H1 (cell line): ENCODE measurements at regions not wholly inside any gene's neighbourhood (a gene's known extent, or its start where the extent isn't known, plus 50 kb on each side); places are given as distances from the start of the nearest gene placed in this dataset.
A peak's percentile ranks its signal among the peaks of the same experiment; 100 is the strongest.

Source experiments
- CTCF ChIA-PET: fragments of 300-600 bp; sonication (Branson Sonifier 250); formaldehyde crosslinking; loops from one replicate; lab custom pipeline; 2021; ENCODE audit not compliant: partially characterized antibody; lab: Charles Lee
- POLR2A ChIA-PET: fragments of 300-600 bp; sonication (Branson Sonifier 250); formaldehyde crosslinking; loops from one replicate; lab custom pipeline; 2021; ENCODE audit warnings: inconsistent platforms; ENCODE audit not compliant: partially characterized antibody; lab: Charles Lee
- DNase-seq, 2 experiments: peaks; one replicate each; pipeline versions ENCODE4 v3.0.0 to v3.0.0-alpha.2; 2010 to 2022; ENCODE audit warnings: low spot score in 2 of 2, low read depth in 1 of 2, mixed read lengths in 1 of 2
- FAIRE-seq: peaks from 2 replicates; lab custom pipeline; 2011; peaks lifted over from hg19 to GRCh38; lab: Jason Lieb, UNC
- H2AFZ ChIP-seq: 2 replicates; pipeline ENCODE4 v1.8.1; 2012; ENCODE audit warnings: low read length, inconsistent platforms
- H2AK5ac ChIP-seq: 2 replicates; pipeline ENCODE4 v1.6.1; 2013; ENCODE audit warnings: low read depth, low read length
- H2BK120ac ChIP-seq: replicated peaks from 2 replicates; pipeline ENCODE3; 2013; ENCODE audit warnings: low read depth, low read length, inconsistent platforms
- H2BK12ac ChIP-seq: 2 replicates; pipeline ENCODE4 v1.6.1; 2013; ENCODE audit warnings: low read depth, low read length
- H2BK15ac ChIP-seq: 2 replicates; pipeline ENCODE4 v1.6.1; 2013; ENCODE audit warnings: low read length
- H2BK20ac ChIP-seq: 2 replicates; pipeline ENCODE4 v1.6.1; 2013; ENCODE audit warnings: low read length
- H2BK5ac ChIP-seq: 2 replicates; pipeline ENCODE4 v1.6.1; 2013; ENCODE audit warnings: low read depth, low read length
- H3K14ac ChIP-seq: 2 replicates; pipeline ENCODE4 v1.6.1; 2013; ENCODE audit warnings: inconsistent platforms; ENCODE audit not compliant: insufficient read length
- H3K18ac ChIP-seq: 2 replicates; pipeline ENCODE4 v1.6.1; 2013; ENCODE audit warnings: low read length; ENCODE audit errors: extremely low read depth
- H3K23ac ChIP-seq: 2 replicates; pipeline ENCODE4 v1.6.1; 2013; ENCODE audit warnings: inconsistent platforms; ENCODE audit not compliant: insufficient read length
- H3K23me2 ChIP-seq: 2 replicates; pipeline ENCODE4 v1.6.1; 2013; ENCODE audit warnings: low read depth, low read length
- H3K27ac ChIP-seq: 2 replicates; pipeline ENCODE4 v1.6.1; 2011; ENCODE audit warnings: low read depth, low read length, inconsistent platforms
- H3K27me3 ChIP-seq, 4 experiments: replicated peaks in 1 of 4; 1 replicate in 1 of 4; 2 replicates in 3 of 4; pipeline versions ENCODE4 v1.6.1 to v1.8.1; 2011 to 2013; ENCODE audit warnings: low read length in 3 of 4, mild to moderate bottlenecking in 3 of 4, inconsistent platforms in 2 of 4, mixed read lengths in 2 of 4, moderate library complexity in 1 of 4; ENCODE audit not compliant: control insufficient read depth in 3 of 4, insufficient read depth in 3 of 4; ENCODE audit errors: extremely low read depth in 1 of 4
- H3K36me3 ChIP-seq, 4 experiments: 2 replicates each; pipeline versions ENCODE4 v1.6.1 to v1.8.1; 2011 to 2013; ENCODE audit warnings: mild to moderate bottlenecking in 4 of 4, low read length in 3 of 4, moderate library complexity in 2 of 4, control low read depth in 1 of 4, inconsistent platforms in 1 of 4; ENCODE audit not compliant: insufficient read depth in 4 of 4, control insufficient read depth in 2 of 4
- H3K4ac ChIP-seq: replicated peaks from 2 replicates; pipeline ENCODE3; 2013; ENCODE audit warnings: low read length, low read depth, mixed read lengths, inconsistent platforms; ENCODE audit not compliant: insufficient read length
- H3K4me1 ChIP-seq, 4 experiments: replicated peaks in 1 of 4; 1 replicate in 1 of 4; 2 replicates in 3 of 4; pipeline versions ENCODE4 v1.6.1 to v1.8.1; 2011 to 2013; ENCODE audit warnings: low read length in 3 of 4, inconsistent platforms in 2 of 4, mixed read lengths in 1 of 4; ENCODE audit not compliant: insufficient read depth in 4 of 4, control insufficient read depth in 3 of 4
- H3K4me2 ChIP-seq, 2 experiments: 2 replicates each; pipeline versions ENCODE4 v1.6.1 to v1.8.1; 2011 to 2013; ENCODE audit warnings: low read depth in 2 of 2, low read length in 2 of 2, control low read depth in 1 of 2, inconsistent platforms in 1 of 2, mild to moderate bottlenecking in 1 of 2; ENCODE audit not compliant: insufficient read depth in 1 of 2
- H3K4me3 ChIP-seq, 4 experiments: fragments of 200-600, 300-600 bp in 1 of 4; sonication (generic), shearing (Covaris generic), sonication (Bioruptor Twin) in 1 of 4; 2 replicates each; pipeline versions ENCODE4 v1.5.1 to v1.8.1; 2011 to 2016; ENCODE audit warnings: low read length in 4 of 4, low read depth in 3 of 4, control low read depth in 2 of 4, inconsistent platforms in 2 of 4, mild to moderate bottlenecking in 2 of 4, mixed read lengths in 1 of 4, moderate library complexity in 1 of 4; ENCODE audit not compliant: insufficient read depth in 2 of 4; ENCODE audit errors: extremely low read depth in 1 of 4
- H3K56ac ChIP-seq: replicated peaks from 2 replicates; pipeline ENCODE3; 2013; ENCODE audit warnings: low read depth, mild to moderate bottlenecking, mixed read lengths, low read length, inconsistent platforms; ENCODE audit not compliant: insufficient read length
- H3K79me1 ChIP-seq: 2 replicates; pipeline ENCODE4 v1.6.1; 2013; ENCODE audit warnings: low read depth, low read length, control low read depth
- H3K79me2 ChIP-seq, 2 experiments: 2 replicates each; pipeline versions ENCODE4 v1.6.1 to v1.8.1; 2012 to 2013; ENCODE audit warnings: low read length in 2 of 2, mild to moderate bottlenecking in 2 of 2, inconsistent platforms in 1 of 2; ENCODE audit not compliant: insufficient read depth in 2 of 2, control insufficient read depth in 1 of 2
- H3K9ac ChIP-seq, 4 experiments: replicated peaks in 1 of 4; 1 replicate in 1 of 4; 2 replicates in 3 of 4; pipeline versions ENCODE4 v1.6.1 to v1.8.1; 2011 to 2013; ENCODE audit warnings: low read depth in 3 of 4, low read length in 3 of 4, control low read depth in 2 of 4, mild to moderate bottlenecking in 2 of 4, moderate library complexity in 2 of 4, inconsistent platforms in 1 of 4; ENCODE audit errors: extremely low read depth in 1 of 4
- H3K9me3 ChIP-seq, 2 experiments: 2 replicates each; pipeline versions ENCODE4 v1.6.1 to v1.8.1; 2012 to 2013; ENCODE audit warnings: mild to moderate bottlenecking in 2 of 2, moderate library complexity in 2 of 2, control low read depth in 1 of 2, inconsistent platforms in 1 of 2, low read depth in 1 of 2, low read length in 1 of 2, mixed read lengths in 1 of 2; ENCODE audit not compliant: insufficient read depth in 2 of 2
- H4K20me1 ChIP-seq, 2 experiments: replicated peaks in 1 of 2; 2 replicates each; pipeline versions ENCODE3 to v1.8.1; 2011 to 2013; ENCODE audit warnings: inconsistent platforms in 2 of 2, low read length in 2 of 2, mild to moderate bottlenecking in 1 of 2; ENCODE audit not compliant: insufficient read depth in 2 of 2, control insufficient read depth in 1 of 2
- H4K5ac ChIP-seq: 2 replicates; pipeline ENCODE4 v1.6.1; 2013; ENCODE audit warnings: low read length, low read depth, mixed read lengths, inconsistent platforms; ENCODE audit not compliant: insufficient read length
- H4K8ac ChIP-seq: 2 replicates; pipeline ENCODE4 v1.8.0; 2013; ENCODE audit warnings: mild to moderate bottlenecking, moderate library complexity, low read length, inconsistent platforms; ENCODE audit not compliant: insufficient read depth; ENCODE audit errors: extremely low read depth
- H4K91ac ChIP-seq: replicated peaks from 2 replicates; pipeline ENCODE3; 2013; ENCODE audit warnings: low read length, mixed read lengths, inconsistent platforms; ENCODE audit not compliant: insufficient read length
- CEBPB ChIP-seq: IDR thresholded peaks from 2 replicates; pipeline ENCODE4 v1.6.1; 2012; ENCODE audit warnings: low read depth, low read length
- CHD2 ChIP-seq: IDR thresholded peaks from 2 replicates; pipeline ENCODE4 v1.6.1; 2012; ENCODE audit warnings: low read length, improper control_type of control experiment
- MAFK ChIP-seq: IDR thresholded peaks from 2 replicates; pipeline ENCODE4 v1.6.1; 2012; ENCODE audit warnings: low read depth, mild to moderate bottlenecking, improper control_type of control experiment, low read length
- WGBS, 2 experiments: shearing (Covaris generic) in 1 of 2; methylation state at CpG; one replicate each; pipeline versions ENCODE4 v1.1.6 to v1.1.7; 2013 to 2015; ENCODE audit warnings: low lambda C conversion rate in 2 of 2, mixed read lengths in 2 of 2, inconsistent platforms in 1 of 2, low coverage in 1 of 2, missing lambda C conversion rate in 1 of 2; ENCODE audit not compliant: insufficient replicate concordance in 2 of 2, insufficient coverage in 1 of 2, insufficient read length in 1 of 2; ENCODE audit errors: extremely low coverage in 1 of 2, missing lambda C conversion rate in 1 of 2; 5-methylcytosine and 5-hydroxymethylcytosine counted together

- DNase-seq: no peak
- Histone ChIP-seq H3K56ac (no peak overlapping the region), H3K4me1 (no peaks in the 10 kb centered on the region), H3K9me3 (peaks cover 0 to 3% of the 10 kb centered on the region in 2 experiments; a peak in 2 of 4 replicates), H4K20me1 (no peaks in the 10 kb centered on the region), H3K18ac (no peak overlapping the region), H4K91ac (no peak overlapping the region), H4K8ac (no peak overlapping the region), H4K5ac (no peak overlapping the region), H3K4me3 (no peak overlapping the region), H2BK120ac (no peak overlapping the region), H3K4ac (no peak overlapping the region), H3K4me2 (no peak overlapping the region), H3K27ac (no peak overlapping the region), H3K27me3 (no peaks in the 10 kb centered on the region), H2AK5ac (no peak overlapping the region), H2BK12ac (no peak overlapping the region), H2BK5ac (no peak overlapping the region), H2AFZ (no peak overlapping the region), H3K14ac (no peak overlapping the region), H3K79me1 (no peaks in the 10 kb centered on the region), H3K79me2 (no peaks in the 10 kb centered on the region), H3K23ac (no peak overlapping the region), H3K23me2 (no peaks in the 10 kb centered on the region; the same call in 1 of the 2 replicates), H2BK20ac (no peak overlapping the region), H2BK15ac (no peak overlapping the region), H3K36me3 (no peaks in the 10 kb centered on the region), H3K9ac (no peak overlapping the region)
- TF ChIP-seq CHD2 (no peak), MAFK (no peak), CEBPB (peak; percentile 89)
- ChIA-PET POLR2A (no interaction called here), CTCF (interaction anchor here (0.6 kb wide), 1 partner anchor 598 kb away, joined by 3 read pairs; no protein-coding TSS in a partner anchor)
- FAIRE-seq: no peak
- WGBS, 2 experiments: 97% methylated on average over 3 of the region's 3 CpGs; no CpG with 5 or more reads in 1 of the 2 experiments
These were observed 1472.7 kb upstream of the ZEB2 start for GRCh38 chr2:145992572-145992971.
